GM23338 (cell line): ENCODE measurements at regions not wholly inside any gene's neighbourhood (a gene's known extent, or its start where the extent isn't known, plus 50 kb on each side); places are given as distances from the start of the nearest gene placed in this dataset.

Experiments
- CREB1 ChIP-seq: fragments of 250-450 bp; sonication (Bioruptor Pico); IDR thresholded peaks from 2 replicates; pipeline ENCODE4 v1.5.0; 2020; ENCODE audit warnings: low read depth, mild to moderate bottlenecking, moderate library complexity
- EZH2 ChIP-seq: fragments of 200-600 bp; sonication (generic); IDR thresholded peaks from one replicate; pipeline ENCODE4 v1.8.0; 2017; ENCODE audit warnings: antibody characterized with exemption, mild to moderate bottlenecking, low read depth; ENCODE audit not compliant: unreplicated experiment
- EZH2phosphoT487 ChIP-seq: fragments of 200-600 bp; sonication (generic); IDR thresholded peaks from one replicate; pipeline ENCODE4 v1.8.1; 2018; ENCODE audit warnings: antibody characterized with exemption; ENCODE audit not compliant: unreplicated experiment
- JUNB ChIP-seq: IDR thresholded peaks from one replicate; pipeline ENCODE4 v1.6.1; 2016; ENCODE audit warnings: antibody characterized with exemption; ENCODE audit not compliant: unreplicated experiment
- POLR2AphosphoS5 ChIP-seq: IDR thresholded peaks from 2 replicates; pipeline ENCODE4 v1.6.1; 2016; ENCODE audit warnings: antibody characterized with exemption, low read depth
- STAT1 ChIP-seq: IDR thresholded peaks from one replicate; pipeline ENCODE4 v1.6.1; 2016; ENCODE audit warnings: antibody characterized with exemption; ENCODE audit not compliant: unreplicated experiment
- ZNF114 ChIP-seq: fragments of 250-450 bp; sonication (Bioruptor Pico); IDR thresholded peaks from 2 replicates; pipeline ENCODE4 v1.5.0; 2020; ENCODE audit warnings: mild to moderate bottlenecking, moderate library complexity
- ZNF331 ChIP-seq: fragments of 250-450 bp; sonication (Bioruptor Pico); IDR thresholded peaks from 2 replicates; pipeline ENCODE4 v1.5.0; 2020; ENCODE audit warnings: low read depth, mild to moderate bottlenecking, moderate library complexity
- TF ChIP-seq, protein P1 (sequence below): IDR thresholded peaks from one replicate; pipeline ENCODE4 v1.6.1; 2018; ENCODE audit warnings: antibody characterized with exemption; ENCODE audit not compliant: unreplicated experiment
- TF ChIP-seq, protein P2 (sequence below), 2 experiments: fragments of 200-600 bp in 1 of 2; sonication (generic) in 1 of 2; conservative IDR thresholded peaks; 2 replicates each; pipeline versions ENCODE4 v1.5.1 to v1.6.1; 2016 to 2017; ENCODE audit warnings: antibody characterized with exemption in 2 of 2, low read depth in 2 of 2, mild to moderate bottlenecking in 2 of 2, moderate library complexity in 1 of 2
- TF ChIP-seq, protein P3 (sequence below): IDR thresholded peaks from 2 replicates; pipeline ENCODE4 v1.6.1; 2016; ENCODE audit warnings: antibody characterized with exemption
- TF ChIP-seq, protein P4 (sequence below): fragments of 250-450 bp; sonication (Bioruptor Pico); IDR thresholded peaks from 2 replicates; pipeline ENCODE4 v1.5.0; 2020; ENCODE audit warnings: mild to moderate bottlenecking, moderate library complexity

DNA sequence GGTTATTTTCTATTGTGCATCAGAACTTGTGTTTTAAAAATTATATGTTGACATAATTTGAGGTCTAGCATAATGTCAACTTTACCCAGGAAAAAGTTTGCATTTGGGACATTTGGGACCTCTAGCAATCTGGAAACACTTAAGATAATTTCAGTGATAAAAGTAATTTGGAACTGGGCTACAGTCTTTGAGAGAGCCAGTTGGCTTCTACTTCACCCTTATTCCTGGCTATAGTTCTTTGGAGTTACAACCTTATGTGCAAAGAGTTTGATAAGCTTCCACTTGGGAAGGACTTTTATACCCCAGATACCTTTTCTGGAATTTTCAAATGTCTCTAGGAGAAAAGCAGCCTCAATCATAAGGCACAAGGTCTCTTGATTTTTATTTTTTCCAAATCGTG is 139.3 kb downstream of the ARRDC3 start:
- TF ChIP-seq, protein P1, sequence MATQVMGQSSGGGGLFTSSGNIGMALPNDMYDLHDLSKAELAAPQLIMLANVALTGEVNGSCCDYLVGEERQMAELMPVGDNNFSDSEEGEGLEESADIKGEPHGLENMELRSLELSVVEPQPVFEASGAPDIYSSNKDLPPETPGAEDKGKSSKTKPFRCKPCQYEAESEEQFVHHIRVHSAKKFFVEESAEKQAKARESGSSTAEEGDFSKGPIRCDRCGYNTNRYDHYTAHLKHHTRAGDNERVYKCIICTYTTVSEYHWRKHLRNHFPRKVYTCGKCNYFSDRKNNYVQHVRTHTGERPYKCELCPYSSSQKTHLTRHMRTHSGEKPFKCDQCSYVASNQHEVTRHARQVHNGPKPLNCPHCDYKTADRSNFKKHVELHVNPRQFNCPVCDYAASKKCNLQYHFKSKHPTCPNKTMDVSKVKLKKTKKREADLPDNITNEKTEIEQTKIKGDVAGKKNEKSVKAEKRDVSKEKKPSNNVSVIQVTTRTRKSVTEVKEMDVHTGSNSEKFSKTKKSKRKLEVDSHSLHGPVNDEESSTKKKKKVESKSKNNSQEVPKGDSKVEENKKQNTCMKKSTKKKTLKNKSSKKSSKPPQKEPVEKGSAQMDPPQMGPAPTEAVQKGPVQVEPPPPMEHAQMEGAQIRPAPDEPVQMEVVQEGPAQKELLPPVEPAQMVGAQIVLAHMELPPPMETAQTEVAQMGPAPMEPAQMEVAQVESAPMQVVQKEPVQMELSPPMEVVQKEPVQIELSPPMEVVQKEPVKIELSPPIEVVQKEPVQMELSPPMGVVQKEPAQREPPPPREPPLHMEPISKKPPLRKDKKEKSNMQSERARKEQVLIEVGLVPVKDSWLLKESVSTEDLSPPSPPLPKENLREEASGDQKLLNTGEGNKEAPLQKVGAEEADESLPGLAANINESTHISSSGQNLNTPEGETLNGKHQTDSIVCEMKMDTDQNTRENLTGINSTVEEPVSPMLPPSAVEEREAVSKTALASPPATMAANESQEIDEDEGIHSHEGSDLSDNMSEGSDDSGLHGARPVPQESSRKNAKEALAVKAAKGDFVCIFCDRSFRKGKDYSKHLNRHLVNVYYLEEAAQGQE = no peak
- TF ChIP-seq CREB1 (CRISPR knock-in tag) = no peak
- no peak for TF ChIP-seq EZH2phosphoT487
- TF ChIP-seq, protein P2, sequence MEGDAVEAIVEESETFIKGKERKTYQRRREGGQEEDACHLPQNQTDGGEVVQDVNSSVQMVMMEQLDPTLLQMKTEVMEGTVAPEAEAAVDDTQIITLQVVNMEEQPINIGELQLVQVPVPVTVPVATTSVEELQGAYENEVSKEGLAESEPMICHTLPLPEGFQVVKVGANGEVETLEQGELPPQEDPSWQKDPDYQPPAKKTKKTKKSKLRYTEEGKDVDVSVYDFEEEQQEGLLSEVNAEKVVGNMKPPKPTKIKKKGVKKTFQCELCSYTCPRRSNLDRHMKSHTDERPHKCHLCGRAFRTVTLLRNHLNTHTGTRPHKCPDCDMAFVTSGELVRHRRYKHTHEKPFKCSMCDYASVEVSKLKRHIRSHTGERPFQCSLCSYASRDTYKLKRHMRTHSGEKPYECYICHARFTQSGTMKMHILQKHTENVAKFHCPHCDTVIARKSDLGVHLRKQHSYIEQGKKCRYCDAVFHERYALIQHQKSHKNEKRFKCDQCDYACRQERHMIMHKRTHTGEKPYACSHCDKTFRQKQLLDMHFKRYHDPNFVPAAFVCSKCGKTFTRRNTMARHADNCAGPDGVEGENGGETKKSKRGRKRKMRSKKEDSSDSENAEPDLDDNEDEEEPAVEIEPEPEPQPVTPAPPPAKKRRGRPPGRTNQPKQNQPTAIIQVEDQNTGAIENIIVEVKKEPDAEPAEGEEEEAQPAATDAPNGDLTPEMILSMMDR (conservative IDR thresholded peaks at IDR 0.05; ENCODE audit: low read depth in 2 of 2) = no peak
- TF ChIP-seq, protein P3, sequence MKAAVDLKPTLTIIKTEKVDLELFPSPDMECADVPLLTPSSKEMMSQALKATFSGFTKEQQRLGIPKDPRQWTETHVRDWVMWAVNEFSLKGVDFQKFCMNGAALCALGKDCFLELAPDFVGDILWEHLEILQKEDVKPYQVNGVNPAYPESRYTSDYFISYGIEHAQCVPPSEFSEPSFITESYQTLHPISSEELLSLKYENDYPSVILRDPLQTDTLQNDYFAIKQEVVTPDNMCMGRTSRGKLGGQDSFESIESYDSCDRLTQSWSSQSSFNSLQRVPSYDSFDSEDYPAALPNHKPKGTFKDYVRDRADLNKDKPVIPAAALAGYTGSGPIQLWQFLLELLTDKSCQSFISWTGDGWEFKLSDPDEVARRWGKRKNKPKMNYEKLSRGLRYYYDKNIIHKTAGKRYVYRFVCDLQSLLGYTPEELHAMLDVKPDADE = no peak
- TF ChIP-seq EZH2 = no peak
- no peak for TF ChIP-seq ZNF114 (CRISPR knock-in tag)
- TF ChIP-seq POLR2AphosphoS5 = no peak
- no peak for TF ChIP-seq JUNB
- no peak for TF ChIP-seq ZNF331
- no peak for TF ChIP-seq STAT1
- TF ChIP-seq, protein P4, sequence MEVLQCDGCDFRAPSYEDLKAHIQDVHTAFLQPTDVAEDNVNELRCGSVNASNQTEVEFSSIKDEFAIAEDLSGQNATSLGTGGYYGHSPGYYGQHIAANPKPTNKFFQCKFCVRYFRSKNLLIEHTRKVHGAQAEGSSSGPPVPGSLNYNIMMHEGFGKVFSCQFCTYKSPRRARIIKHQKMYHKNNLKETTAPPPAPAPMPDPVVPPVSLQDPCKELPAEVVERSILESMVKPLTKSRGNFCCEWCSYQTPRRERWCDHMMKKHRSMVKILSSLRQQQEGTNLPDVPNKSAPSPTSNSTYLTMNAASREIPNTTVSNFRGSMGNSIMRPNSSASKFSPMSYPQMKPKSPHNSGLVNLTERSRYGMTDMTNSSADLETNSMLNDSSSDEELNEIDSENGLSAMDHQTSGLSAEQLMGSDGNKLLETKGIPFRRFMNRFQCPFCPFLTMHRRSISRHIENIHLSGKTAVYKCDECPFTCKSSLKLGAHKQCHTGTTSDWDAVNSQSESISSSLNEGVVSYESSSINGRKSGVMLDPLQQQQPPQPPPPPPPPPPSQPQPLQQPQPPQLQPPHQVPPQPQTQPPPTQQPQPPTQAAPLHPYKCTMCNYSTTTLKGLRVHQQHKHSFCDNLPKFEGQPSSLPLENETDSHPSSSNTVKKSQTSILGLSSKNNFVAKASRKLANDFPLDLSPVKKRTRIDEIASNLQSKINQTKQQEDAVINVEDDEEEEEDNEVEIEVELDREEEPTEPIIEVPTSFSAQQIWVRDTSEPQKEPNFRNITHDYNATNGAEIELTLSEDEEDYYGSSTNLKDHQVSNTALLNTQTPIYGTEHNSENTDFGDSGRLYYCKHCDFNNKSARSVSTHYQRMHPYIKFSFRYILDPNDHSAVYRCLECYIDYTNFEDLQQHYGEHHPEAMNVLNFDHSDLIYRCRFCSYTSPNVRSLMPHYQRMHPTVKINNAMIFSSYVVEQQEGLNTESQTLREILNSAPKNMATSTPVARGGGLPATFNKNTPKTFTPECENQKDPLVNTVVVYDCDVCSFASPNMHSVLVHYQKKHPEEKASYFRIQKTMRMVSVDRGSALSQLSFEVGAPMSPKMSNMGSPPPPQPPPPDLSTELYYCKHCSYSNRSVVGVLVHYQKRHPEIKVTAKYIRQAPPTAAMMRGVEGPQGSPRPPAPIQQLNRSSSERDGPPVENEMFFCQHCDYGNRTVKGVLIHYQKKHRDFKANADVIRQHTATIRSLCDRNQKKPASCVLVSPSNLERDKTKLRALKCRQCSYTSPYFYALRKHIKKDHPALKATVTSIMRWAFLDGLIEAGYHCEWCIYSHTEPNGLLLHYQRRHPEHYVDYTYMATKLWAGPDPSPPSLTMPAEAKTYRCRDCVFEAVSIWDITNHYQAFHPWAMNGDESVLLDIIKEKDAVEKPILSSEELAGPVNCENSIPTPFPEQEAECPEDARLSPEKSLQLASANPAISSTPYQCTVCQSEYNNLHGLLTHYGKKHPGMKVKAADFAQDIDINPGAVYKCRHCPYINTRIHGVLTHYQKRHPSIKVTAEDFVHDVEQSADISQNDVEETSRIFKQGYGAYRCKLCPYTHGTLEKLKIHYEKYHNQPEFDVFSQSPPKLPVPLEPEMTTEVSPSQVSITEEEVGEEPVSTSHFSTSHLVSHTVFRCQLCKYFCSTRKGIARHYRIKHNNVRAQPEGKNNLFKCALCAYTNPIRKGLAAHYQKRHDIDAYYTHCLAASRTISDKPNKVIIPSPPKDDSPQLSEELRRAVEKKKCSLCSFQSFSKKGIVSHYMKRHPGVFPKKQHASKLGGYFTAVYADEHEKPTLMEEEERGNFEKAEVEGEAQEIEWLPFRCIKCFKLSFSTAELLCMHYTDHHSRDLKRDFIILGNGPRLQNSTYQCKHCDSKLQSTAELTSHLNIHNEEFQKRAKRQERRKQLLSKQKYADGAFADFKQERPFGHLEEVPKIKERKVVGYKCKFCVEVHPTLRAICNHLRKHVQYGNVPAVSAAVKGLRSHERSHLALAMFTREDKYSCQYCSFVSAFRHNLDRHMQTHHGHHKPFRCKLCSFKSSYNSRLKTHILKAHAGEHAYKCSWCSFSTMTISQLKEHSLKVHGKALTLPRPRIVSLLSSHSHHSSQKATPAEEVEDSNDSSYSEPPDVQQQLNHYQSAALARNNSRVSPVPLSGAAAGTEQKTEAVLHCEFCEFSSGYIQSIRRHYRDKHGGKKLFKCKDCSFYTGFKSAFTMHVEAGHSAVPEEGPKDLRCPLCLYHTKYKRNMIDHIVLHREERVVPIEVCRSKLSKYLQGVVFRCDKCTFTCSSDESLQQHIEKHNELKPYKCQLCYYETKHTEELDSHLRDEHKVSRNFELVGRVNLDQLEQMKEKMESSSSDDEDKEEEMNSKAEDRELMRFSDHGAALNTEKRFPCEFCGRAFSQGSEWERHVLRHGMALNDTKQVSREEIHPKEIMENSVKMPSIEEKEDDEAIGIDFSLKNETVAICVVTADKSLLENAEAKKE (CRISPR knock-in tag) = no peak
